VCaP (cell line): ENCODE measurements at regions not wholly inside any gene's neighbourhood (a gene's known extent, or its start where the extent isn't known, plus 50 kb on each side); places are given as distances from the start of the nearest gene placed in this dataset.

Experiments used
- H3K27ac ChIP-seq: fragments of 450-650 bp; 2 replicates; pipeline ENCODE4 v1.5.1; 2017
- TF ChIP-seq, protein P1 (sequence below): fragments of 450-650 bp; conservative IDR thresholded peaks from 2 replicates; pipeline ENCODE4 v1.5.1; 2017; ENCODE audit warnings: mild to moderate bottlenecking, moderate library complexity

- H3K27ac ChIP-seq: no peak overlapping the region
- TF ChIP-seq, protein P1, sequence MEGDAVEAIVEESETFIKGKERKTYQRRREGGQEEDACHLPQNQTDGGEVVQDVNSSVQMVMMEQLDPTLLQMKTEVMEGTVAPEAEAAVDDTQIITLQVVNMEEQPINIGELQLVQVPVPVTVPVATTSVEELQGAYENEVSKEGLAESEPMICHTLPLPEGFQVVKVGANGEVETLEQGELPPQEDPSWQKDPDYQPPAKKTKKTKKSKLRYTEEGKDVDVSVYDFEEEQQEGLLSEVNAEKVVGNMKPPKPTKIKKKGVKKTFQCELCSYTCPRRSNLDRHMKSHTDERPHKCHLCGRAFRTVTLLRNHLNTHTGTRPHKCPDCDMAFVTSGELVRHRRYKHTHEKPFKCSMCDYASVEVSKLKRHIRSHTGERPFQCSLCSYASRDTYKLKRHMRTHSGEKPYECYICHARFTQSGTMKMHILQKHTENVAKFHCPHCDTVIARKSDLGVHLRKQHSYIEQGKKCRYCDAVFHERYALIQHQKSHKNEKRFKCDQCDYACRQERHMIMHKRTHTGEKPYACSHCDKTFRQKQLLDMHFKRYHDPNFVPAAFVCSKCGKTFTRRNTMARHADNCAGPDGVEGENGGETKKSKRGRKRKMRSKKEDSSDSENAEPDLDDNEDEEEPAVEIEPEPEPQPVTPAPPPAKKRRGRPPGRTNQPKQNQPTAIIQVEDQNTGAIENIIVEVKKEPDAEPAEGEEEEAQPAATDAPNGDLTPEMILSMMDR: no peak
These were observed 259.0 kb upstream of the IRX1 start for GRCh38 chr5:3336666-3337065.

- TF ChIP-seq, protein P1: no peak
- H3K27ac ChIP-seq: no peak overlapping the region
These were observed 260.3 kb upstream of the IRX1 start for GRCh38 chr5:3335301-3335700.

DNA sequence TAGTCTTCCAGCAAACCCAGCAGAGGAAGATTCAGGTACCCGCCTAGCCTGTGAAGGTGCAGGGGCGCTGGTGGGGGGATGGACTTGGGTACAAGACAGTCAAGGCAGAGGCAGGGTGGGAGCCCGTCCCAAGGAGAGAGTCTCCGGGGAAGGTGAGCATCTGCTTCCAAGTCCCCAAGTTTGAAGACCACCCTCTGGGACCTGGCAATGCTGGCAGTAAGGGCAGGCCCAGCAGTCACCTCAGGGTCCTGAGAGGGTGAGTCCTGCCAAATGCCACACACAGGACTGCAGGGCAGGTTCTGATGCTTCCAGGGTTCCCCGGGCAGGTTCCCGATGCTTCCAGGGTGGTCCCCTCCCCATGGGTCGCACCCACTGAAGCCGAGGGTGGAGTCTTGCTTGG is 261.8 kb upstream of the IRX1 start:
- H3K27ac ChIP-seq: no peak overlapping the region
- TF ChIP-seq, protein P1: no peak

GRCh38 chr5:3333105-3333504 is 262.5 kb upstream of the IRX1 start:
- no peak overlapping the region for H3K27ac ChIP-seq
- TF ChIP-seq, protein P1: no peak

GRCh38 chr5:3331819-3332218 is 263.8 kb upstream of the IRX1 start:
- TF ChIP-seq, protein P1: no peak
- no peak overlapping the region for H3K27ac ChIP-seq

DNA sequence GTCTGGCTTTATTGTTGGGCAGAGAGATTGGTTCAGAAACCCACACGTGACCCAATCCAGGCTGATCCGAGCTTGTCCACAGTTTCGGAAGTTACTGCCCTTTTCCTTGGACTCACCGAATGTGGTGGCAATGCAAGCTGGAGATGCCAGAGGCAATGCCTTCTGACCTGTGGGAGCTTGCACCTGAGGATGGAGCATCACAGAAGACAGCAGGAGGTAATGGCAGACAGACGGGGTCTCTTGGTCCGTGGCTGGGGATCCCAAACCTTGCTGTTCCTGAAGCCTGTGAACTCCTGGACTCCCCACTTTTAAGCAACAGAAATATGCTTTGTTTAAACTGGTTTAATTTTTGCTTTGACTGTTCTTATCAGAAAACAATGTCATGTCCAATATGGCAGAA is 265.2 kb upstream of the IRX1 start:
- no peak overlapping the region for H3K27ac ChIP-seq
- TF ChIP-seq, protein P1: no peak

DNA sequence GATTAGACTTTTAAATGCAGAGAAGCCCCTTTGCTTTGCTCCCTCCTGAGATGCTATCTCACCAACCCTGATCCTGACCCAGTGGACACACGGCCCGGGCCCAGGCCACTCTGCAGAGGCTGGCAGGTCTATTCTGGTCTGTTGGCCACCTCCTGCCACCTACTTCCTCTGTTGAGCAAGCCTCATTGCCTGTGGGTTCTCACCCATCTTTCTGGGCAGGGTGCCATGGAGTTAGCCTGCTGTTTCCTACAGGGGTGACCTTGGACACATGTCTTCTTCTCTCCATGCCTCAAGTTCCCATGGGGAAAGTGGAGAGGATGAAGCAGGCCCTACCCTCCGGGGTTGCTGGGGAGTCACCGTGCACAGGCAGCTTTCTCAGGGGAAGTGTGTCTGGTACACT is 266.2 kb upstream of the IRX1 start:
- TF ChIP-seq, protein P1: no peak
- H3K27ac ChIP-seq: no peak overlapping the region

- TF ChIP-seq, protein P1: no peak
- H3K27ac ChIP-seq: no peak overlapping the region
These were observed 268.8 kb upstream of the IRX1 start for GRCh38 chr5:3326841-3327232.
